Endothelial cell of umbilical vein (primary cell): ENCODE measurements at regions not wholly inside any gene's neighbourhood (a gene's known extent, or its start where the extent isn't known, plus 50 kb on each side); places are given as distances from the start of the nearest gene placed in this dataset.

Experiments
- BruUV-seq: library from RNA; stranded (reverse); fragments of 400-500 nt; replicated peaks from 2 replicates; lab custom pipeline; 2021; lab: Mats Ljungman, UMichigan
- CTCF ChIA-PET: fragments of 300-600, 350-600 bp; sonication (Branson Sonifier 250); formaldehyde crosslinking; loops from one replicate; lab custom pipeline; 2021; ENCODE audit warnings: antibody characterized with exemption, inconsistent platforms; lab: Charles Lee
- POLR2A ChIA-PET: fragments of 300-600, 350-600 bp; sonication (Branson Sonifier 250); formaldehyde crosslinking; loops from one replicate; lab custom pipeline; 2021; ENCODE audit warnings: antibody characterized with exemption, inconsistent platforms; lab: Charles Lee
- DNase-seq: peaks from one replicate; pipeline ENCODE4 v3.0.0-alpha.2; 2011; ENCODE audit warnings: low read depth, low spot score
- FAIRE-seq: peaks from 2 replicates; lab custom pipeline; 2011; peaks lifted over from hg19 to GRCh38; lab: Jason Lieb, UNC
- H2AFZ ChIP-seq: 2 replicates; pipeline ENCODE4 v1.6.0; 2012; ENCODE audit warnings: low read depth, low read length, control low read depth, inconsistent platforms
- H3K27ac ChIP-seq: 2 replicates; pipeline ENCODE4 v1.5.1; 2011; ENCODE audit warnings: low read depth, mild to moderate bottlenecking, control low read depth, low read length, moderate library complexity; ENCODE audit not compliant: insufficient read depth
- H3K27me3 ChIP-seq, 2 experiments: 2 replicates each; pipeline versions ENCODE4 v1.6.0 to v1.6.1; 2011; ENCODE audit warnings: low read length in 2 of 2, mixed read lengths in 1 of 2; ENCODE audit not compliant: control insufficient read depth in 2 of 2, insufficient read depth in 2 of 2
- H3K36me3 ChIP-seq, 2 experiments: 2 replicates in 1 of 2; 3 replicates in 1 of 2; pipeline ENCODE4 v1.5.1; 2011; ENCODE audit warnings: low read length in 2 of 2, mild to moderate bottlenecking in 1 of 2, moderate library complexity in 1 of 2; ENCODE audit not compliant: control insufficient read depth in 2 of 2, insufficient read depth in 2 of 2; ENCODE audit errors: extremely low read depth in 1 of 2
- H3K4me1 ChIP-seq: 3 replicates; pipeline ENCODE4 v1.5.1; 2011; ENCODE audit warnings: mild to moderate bottlenecking, low read length; ENCODE audit not compliant: control insufficient read depth, insufficient read depth; ENCODE audit errors: extremely low read depth
- H3K4me2 ChIP-seq: 2 replicates; pipeline ENCODE4 v1.6.1; 2011; ENCODE audit warnings: low read length, control low read depth, mixed read lengths; ENCODE audit not compliant: insufficient read depth
- H3K4me3 ChIP-seq, 3 experiments: fragments of 200-600 bp in 1 of 3; sonication (generic), shearing (Covaris generic) in 1 of 3; replicated peaks in 1 of 3; 2 replicates each; pipeline ENCODE4 v1.5.1; 2011 to 2016; ENCODE audit warnings: control low read depth in 3 of 3, low read length in 3 of 3, mild to moderate bottlenecking in 2 of 3, inconsistent platforms in 1 of 3, low read depth in 1 of 3, moderate library complexity in 1 of 3; ENCODE audit not compliant: insufficient read depth in 1 of 3
- H3K79me2 ChIP-seq: 2 replicates; pipeline ENCODE4 v1.6.0; 2012; ENCODE audit warnings: low read length, inconsistent platforms; ENCODE audit not compliant: control insufficient read depth, insufficient read depth
- H3K9ac ChIP-seq: replicated peaks from 2 replicates; pipeline ENCODE3; 2011; ENCODE audit warnings: low read length, control low read depth; ENCODE audit not compliant: insufficient read depth; ENCODE audit errors: extremely low read depth
- H3K9me1 ChIP-seq: replicated peaks from 3 replicates; pipeline ENCODE4 v1.6.0; 2011; ENCODE audit warnings: mild to moderate bottlenecking, low read length; ENCODE audit not compliant: control insufficient read depth, insufficient read depth; ENCODE audit errors: extremely low read depth
- H3K9me3 ChIP-seq: replicated peaks from 2 replicates; pipeline ENCODE4 v1.5.1; 2012; ENCODE audit warnings: low read length, inconsistent platforms; ENCODE audit not compliant: control insufficient read depth, insufficient read depth
- H4K20me1 ChIP-seq: replicated peaks from 2 replicates; pipeline ENCODE3; 2011; ENCODE audit warnings: mild to moderate bottlenecking, low read length; ENCODE audit not compliant: control insufficient read depth, insufficient read depth; ENCODE audit errors: extremely low read depth
- CTCF ChIP-seq, 2 donors: IDR thresholded peaks; 1 replicate in 1 of 2; 2 replicates in 1 of 2; pipeline ENCODE4 v1.5.1; 2011; ENCODE audit warnings: low read length in 2 of 2, mild to moderate bottlenecking in 2 of 2, moderate library complexity in 2 of 2, control low read depth in 1 of 2, inconsistent platforms in 1 of 2, low read depth in 1 of 2; ENCODE audit not compliant: insufficient read depth in 1 of 2; ENCODE audit errors: extremely low read depth in 1 of 2
- EZH2 ChIP-seq: IDR thresholded peaks from 2 replicates; pipeline ENCODE4 v1.6.1; 2012; ENCODE audit warnings: borderline replicate concordance, low read depth, mild to moderate bottlenecking, moderate library complexity, low read length, inconsistent platforms; ENCODE audit not compliant: severe bottlenecking
- FOS ChIP-seq: IDR thresholded peaks from 2 replicates; pipeline ENCODE4 v1.6.1; 2011; ENCODE audit warnings: mild to moderate bottlenecking, low read length, moderate library complexity, borderline replicate concordance; ENCODE audit not compliant: insufficient read depth
- GATA2 ChIP-seq: IDR thresholded peaks from 2 replicates; pipeline ENCODE4 v1.7.0; 2011; ENCODE audit warnings: low read depth, mild to moderate bottlenecking, moderate library complexity, mixed read lengths, low read length; ENCODE audit not compliant: insufficient read length, insufficient read depth
- JUN ChIP-seq: IDR thresholded peaks from 2 replicates; pipeline ENCODE4 v1.6.1; 2011; ENCODE audit warnings: borderline replicate concordance, low read depth; ENCODE audit not compliant: insufficient read length, insufficient read depth
- MAX ChIP-seq: IDR thresholded peaks from 2 replicates; pipeline ENCODE4 v1.6.1; 2011; ENCODE audit not compliant: insufficient read depth, insufficient read length
- MYC ChIP-seq: IDR thresholded peaks from one replicate; pipeline ENCODE4 v1.6.1; 2011; ENCODE audit warnings: mild to moderate bottlenecking, low read depth, low read length
- POLR2A ChIP-seq: IDR thresholded peaks from 2 replicates; pipeline ENCODE4 v1.6.1; 2012; ENCODE audit warnings: low read depth, mild to moderate bottlenecking, control low read depth, low read length
- POLR2AphosphoS5 ChIP-seq: IDR thresholded peaks from 2 replicates; pipeline ENCODE4 v1.6.1; 2012; ENCODE audit warnings: low read depth, mild to moderate bottlenecking, control low read depth, low read length, moderate library complexity; ENCODE audit not compliant: insufficient read depth
- dilution Hi-C: fragments of 300-500 bp; cut with MboI; formaldehyde crosslinking; loops from one replicate; pipeline ENCODE4 v1.15.0; 2019; ENCODE audit warnings: low sequenced_read_pairs; ENCODE audit not compliant: extremely low pct_ligation_motif_present
- intact Hi-C: fragments of 100-400 bp; cut with micrococcal nuclease; formaldehyde crosslinking; loops from one replicate; pipeline ENCODE4 v1.10.0; 2022

- intact Hi-C loops = no loop called here
- no peaks in the 10 kb centered on the region for H4K20me1 ChIP-seq
- H3K4me2 ChIP-seq = no peak overlapping the region
- H3K9ac ChIP-seq = no peak overlapping the region
- DNase-seq (no peak), FAIRE-seq (no peak)
- POLR2A ChIA-PET = no interaction called here
- BruUV-seq = no TSS peak
- no peaks in the 10 kb centered on the region for H3K27me3 ChIP-seq
- no peak overlapping the region for H3K4me3 ChIP-seq
- no peaks in the 10 kb centered on the region for H3K9me3 ChIP-seq
- TF ChIP-seq MAX (no peak), MYC (no peak), POLR2A (no peak), GATA2 (no peak), JUN (no peak), POLR2AphosphoS5 (no peak), CTCF (IDR thresholded peaks at IDR 0.05; ENCODE audit: extremely low read depth in 1 of 2, insufficient read depth in 1 of 2, low read depth in 1 of 2, low read length in 2 of 2) (no peak), EZH2 (no peak), FOS (no peak)
- H3K4me1 ChIP-seq = no peaks in the 10 kb centered on the region
- CTCF ChIA-PET = no interaction called here
- dilution Hi-C loops = no loop called here
- H3K79me2 ChIP-seq = no peaks in the 10 kb centered on the region
- H3K9me1 ChIP-seq = no peaks in the 10 kb centered on the region
- H2AFZ ChIP-seq = no peak overlapping the region
- H3K27ac ChIP-seq = no peak overlapping the region
- no peaks in the 10 kb centered on the region for H3K36me3 ChIP-seq
These were observed 148.0 kb upstream of the B3GAT1 start for GRCh38 chr11:134560066-134560465.
